Cerebellar cortex (tissue), 1 donor: ENCODE measurements at regions not wholly inside any gene's neighbourhood (a gene's known extent, or its start where the extent isn't known, plus 50 kb on each side); places are given as distances from the start of the nearest gene placed in this dataset.
"Not testable (repeated sequence)": the region's sequence is repeated elsewhere in the genome, so short reads cannot be mapped to it uniquely, and the experiment has no call there.

Experiments
- DNase-seq: peaks from one replicate; pipeline ENCODE4 v3.0.0-alpha.2; 2015; ENCODE audit warnings: low spot score

DNA sequence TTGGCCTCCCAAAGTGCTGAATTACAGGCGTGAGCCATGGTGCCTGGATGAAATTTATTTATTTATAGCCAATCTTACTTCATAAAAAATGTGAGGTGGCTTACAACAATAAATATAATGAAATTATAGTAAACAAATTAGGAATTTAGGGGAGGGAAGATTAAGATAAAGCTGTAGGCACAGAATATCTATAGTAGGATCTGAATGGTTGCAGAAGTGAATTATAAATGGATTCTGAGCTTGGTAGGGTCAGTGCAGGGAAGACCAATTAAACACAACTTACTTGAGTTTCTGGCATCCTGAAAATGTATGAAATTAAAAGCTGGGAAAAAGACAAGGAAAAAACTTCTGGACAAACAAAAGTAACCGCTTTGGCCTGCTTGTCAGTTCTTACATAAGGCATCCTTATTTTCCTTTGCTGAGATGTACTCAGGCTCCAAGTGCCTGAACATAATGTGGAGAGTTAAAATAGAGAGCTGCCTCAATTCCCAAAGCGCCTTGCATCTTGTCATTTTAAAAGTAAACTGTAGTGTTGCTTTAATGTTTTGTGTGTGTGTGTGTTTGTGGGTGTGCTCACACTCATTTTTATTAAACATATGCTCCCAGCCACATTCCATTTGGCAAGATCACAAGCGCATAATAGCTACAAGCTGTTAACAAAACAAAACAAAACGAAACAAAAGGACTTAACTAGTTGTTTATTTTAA, 247.3 kb downstream of the S1PR1 start:
- DNase-seq = no peak

DNA sequence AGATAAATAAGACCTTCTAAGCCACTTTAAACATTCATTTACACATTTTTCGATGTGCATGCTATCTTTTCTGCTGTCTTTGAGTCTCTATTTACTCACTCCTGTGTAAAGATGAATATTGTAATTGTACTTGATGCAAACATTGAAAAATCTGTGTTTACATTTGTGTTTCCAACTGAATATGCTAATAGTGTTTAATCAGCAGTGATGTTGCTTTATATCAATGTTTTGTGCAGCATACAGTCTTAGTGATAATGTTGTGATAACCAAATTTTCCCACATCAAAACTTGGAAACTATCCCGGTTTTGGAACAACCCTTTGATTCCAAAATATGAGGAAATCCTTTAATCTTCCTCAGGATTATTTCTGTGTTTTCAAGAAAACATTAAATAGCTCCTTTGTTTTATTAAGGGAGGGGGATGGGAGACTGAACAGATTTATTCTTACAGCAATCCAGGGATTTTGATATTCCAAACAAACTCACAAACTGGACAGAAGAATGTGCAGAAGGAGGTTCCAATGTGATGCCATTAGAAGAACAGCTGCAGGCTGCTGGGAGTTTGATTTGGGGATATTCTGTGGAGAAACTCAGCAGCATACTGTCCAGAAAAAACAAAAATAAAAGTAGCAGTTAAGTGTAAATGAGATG, 248.0 kb downstream of the S1PR1 start:
- no peak for DNase-seq

DNA sequence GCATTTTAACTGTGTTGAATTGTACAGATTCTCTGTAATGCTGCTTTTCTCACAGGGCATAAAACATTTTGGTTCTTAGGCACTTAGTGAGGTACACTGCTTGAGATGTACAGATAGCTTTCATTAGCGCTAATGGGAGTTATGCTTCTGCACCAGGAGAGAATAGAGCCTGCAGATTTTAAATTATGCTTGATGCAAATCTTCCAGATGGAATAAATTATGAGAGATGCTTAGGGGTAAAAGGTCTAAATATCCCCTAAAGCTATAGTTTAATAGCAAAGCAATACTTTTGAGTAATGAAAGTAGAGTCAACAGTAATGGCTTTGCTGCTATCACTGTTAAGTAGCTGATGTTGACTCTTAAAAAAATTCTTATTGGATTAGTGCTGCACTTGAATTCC, 248.9 kb downstream of the S1PR1 start:
- no peak for DNase-seq

DNA sequence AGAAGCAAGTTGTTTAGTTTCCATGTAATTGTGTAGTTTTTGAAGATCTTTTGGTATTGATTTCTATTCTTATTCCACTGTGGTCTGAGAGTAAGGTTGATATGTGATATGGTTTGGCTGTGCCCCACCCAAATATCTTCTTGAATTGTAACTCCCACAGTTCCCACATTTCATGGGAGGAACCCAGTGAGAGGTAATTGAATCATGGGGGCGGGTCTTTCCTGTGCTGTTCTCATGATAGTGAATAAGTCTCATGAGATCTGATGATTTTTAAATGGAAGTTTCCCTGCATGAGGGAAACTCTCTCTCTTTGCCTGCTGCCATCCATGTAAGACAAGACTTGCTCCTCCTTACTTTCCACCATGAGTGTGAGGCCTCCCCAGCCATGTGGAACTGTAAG, 255.3 kb downstream of the S1PR1 start:
- DNase-seq = not testable (repeated sequence)

DNA sequence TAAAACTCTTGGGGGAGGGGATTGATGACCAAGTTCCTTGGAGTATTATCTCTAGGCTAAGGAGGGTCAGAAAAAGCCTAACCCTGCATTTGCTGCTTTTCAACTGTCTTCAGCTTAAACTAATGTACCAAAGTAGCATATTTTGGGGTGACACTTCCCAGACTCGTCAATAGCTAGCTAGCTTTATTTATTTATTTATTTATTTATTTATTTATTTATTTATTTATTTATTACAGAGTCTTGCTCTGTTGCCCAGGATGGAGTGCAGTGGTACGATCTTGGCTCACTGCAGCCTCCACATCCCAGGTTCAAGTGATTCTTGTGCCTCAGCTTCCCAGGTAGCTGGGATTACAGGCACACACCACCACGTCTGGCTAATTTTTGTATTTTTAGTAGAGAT, 257.1 kb downstream of the S1PR1 start:
- DNase-seq = not testable (repeated sequence)

DNA sequence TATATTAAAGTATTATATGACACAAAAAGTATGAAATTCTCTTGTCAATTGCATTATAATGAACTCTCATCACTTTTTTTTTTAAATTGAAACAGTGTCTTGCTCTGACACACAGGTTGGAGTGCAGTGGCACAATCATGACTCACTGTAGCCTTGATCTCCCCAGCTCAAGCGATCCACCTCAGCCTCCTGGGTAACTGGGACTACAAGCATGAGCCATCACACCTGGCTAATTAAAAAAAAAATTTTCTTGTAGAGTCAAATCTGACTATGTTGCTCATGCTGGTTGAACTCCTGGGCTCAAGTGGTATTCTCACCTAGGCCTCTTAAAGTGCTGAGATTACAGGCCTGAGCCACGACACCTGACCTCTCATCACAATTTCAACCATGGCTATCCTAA, 259.3 kb downstream of the S1PR1 start:
- no peak for DNase-seq

DNA sequence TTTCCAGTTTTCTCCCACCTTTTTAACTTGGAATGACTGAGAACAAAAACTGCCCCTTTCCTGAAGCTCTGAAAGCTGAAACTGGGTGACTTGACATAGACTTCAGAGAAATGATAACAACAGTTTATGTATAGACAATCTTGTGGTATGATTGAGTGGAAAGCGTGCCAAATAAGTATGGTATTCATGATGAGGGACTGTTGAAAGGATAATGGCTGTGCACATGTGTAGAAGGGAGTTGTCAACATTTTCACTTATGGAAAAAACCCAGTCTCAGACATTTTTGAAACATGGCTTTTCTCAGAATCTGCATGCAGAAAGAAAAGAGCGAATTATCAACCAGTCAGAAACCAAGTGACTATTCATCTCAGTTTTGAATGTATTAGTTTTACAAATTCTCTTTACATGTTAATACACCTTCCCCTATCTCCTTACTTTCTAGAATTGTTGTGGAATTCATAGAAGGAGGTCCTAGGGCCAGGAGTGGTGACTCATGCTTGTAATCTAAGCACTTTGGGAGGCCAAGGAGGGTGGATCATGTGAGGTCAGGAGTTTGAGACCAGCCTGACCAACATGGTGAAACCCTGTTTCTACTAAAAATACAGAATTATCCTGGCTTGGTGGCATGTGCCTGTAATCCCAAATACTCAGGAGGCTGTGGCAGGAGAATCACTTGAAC, 261.2 kb downstream of the S1PR1 start:
- no peak for DNase-seq

DNA sequence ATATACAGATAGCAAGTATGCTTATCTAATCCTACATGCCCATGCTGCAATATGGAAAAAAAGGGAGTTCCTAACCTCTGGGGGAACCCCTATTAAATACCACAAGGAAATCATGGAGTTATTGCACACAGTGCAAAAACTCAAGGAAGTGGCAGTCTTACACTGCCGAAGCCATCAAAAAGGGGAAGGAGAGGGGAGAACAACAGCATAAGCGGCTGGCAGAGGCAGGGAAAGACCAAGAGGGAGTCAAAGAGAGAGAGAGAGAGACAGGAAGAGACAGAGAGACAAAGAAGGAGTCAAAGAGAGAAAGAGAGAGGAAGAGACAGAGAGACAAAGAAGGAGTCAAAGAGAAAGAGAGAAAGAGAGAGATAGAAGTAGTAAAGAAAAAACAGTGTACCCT, 267.3 kb downstream of the S1PR1 start:
- not testable (repeated sequence) for DNase-seq

DNA sequence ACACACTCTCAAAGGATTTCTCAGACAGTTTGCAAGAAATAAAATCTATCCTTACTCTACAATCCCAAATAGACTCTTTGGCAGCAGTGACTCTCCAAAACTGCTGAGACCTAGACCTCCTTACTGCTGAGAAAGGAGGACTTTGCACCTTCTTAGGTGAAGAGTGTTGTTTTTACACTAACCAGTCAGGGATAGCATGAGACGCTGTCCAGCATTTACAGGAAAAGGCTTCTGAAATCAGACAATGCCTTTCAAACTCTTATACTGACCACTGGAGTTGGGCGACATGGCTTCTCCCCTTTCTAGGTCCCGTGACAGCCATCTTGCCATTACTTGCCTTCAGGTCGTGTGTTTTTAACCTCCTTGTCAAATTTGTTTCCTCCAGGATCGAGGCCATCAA, 268.4 kb downstream of the S1PR1 start:
- not testable (repeated sequence) for DNase-seq

DNA sequence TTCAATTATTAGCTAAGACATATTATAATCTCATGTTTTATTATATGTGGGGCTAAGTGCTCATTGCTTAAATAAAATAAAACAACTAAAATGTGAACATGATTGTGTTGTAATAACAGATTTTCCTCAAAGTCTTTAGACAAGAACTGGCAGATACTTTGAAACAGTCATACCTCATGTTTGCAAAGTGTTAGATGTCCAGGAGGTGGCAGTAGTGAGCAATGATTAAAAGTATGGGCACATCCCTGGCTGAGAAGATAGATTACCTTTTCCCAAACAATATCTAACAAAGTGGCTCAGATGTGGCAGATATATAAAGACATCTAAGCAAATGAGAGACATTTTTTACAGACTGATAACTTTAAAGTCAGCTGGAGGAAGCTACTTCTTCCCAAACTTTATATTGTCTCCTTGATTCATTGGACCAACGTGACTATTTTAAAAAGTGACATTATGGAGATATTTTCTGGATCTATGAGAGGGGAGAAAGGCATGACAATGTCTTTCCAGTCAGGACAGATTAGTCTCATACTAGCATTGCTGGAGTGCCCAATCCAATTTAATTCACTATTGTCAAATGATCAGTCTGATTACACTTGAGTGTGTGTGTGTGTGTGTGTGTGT, 269.8 kb downstream of the S1PR1 start:
- DNase-seq = peak; percentile 61

DNA sequence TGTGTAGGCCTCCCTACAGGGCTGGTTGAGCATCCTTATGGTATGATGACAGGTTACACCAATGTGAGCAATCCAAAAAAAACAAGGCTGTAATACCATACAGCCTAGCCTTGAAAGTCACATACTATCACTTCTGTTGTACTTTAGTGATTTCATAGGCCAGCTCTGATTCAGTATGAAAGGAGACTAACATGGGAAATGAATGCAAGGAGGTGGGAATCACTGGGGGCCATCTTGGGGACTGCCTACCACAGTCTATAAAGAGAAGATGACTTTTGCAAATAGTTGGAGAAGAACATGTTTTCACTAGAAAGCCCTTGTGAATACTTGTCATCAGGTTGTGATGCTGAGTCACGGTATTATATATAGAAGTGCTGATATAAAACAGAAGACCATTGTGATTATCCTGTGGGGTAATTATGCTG, 270.7 kb downstream of the S1PR1 start:
- no peak for DNase-seq

DNA sequence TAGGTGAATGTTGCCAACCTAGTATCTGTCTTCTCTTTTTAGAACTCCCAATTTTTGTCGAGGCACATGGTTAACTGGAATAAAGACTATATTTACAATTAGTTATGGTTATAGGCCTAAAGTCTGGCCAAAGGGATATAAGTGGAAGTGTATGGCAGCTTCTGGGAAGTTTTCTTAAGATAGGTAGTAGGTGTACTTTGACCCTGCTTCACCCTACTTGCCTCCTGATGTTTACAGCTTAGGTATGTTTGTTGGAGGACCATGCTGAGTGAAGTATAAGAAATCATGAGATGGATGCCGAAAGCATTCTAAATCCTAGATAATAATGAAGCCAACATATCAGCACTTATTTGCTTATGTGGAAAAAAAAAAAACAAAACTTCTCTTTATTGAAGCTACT, 272.1 kb downstream of the S1PR1 start:
- DNase-seq = no peak

DNA sequence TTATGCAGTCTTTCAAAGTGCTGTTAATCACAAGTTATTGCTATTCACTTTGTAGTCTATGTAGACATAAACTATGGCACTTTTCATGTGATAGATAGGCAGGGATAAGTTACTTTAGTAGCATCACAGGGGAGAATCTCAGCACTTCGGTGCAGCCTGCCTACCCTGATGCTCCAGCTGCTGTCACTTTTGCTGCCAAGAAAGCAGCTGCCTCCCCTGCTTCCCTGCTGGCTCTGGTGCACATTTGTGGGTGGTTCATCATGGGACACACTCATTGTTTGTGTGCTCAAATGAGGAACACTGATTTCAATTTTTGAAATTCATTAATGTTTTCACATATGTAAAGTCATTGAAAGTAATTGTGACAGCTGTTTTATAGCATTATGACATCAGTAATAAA, 272.6 kb downstream of the S1PR1 start:
- no peak for DNase-seq

DNA sequence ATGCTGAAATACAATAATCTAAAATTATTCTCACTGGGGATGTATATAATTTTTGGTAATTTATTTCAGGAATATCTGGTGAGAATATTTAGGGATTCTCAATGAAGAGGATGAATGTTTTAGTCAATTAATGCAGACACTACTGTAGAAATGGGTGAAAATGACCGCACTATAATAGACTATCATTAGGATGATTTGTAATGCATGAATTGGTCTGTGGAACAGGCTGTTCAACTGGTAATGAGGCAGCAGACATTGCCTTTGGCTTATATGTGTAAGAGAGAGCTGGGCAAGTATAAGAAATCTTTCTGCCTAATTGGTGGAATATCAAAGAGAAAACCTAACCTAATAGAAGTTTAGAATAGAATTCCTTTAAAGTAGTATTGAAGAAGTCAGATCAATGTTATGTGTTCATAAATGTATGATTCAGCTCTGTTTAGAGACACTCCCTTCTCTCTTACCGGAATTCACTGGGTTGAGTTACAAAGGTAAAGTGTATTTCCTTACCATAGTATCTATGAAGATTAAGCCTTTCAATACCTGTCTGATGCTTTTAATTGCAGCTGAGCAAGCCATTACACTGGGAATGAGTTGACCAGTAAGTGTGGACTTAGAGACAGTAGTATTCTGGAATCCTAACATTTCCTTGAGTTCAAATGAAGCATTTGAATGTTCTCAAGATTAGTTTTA, 274.5 kb downstream of the S1PR1 start:
- no peak for DNase-seq

DNA sequence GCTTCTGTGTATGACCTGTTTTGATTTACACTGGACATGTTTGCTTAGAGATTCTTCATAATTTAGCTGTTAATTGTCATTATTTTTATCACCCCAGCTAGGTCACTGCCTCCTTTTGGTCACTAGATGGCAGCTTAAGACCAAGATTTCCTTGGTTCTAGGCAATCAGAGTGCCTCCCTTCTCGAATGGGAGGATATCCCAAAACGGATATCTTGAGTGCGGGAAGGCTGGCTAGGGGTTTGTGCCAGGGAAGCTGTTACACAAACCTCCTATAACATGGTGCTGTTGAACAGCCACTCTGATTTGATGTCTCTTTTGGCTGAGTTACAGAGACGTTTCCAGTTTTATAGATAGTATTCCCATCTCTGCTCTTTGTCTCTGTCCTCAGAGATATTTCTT, 283.5 kb downstream of the S1PR1 start:
- DNase-seq = peak; percentile 62

DNA sequence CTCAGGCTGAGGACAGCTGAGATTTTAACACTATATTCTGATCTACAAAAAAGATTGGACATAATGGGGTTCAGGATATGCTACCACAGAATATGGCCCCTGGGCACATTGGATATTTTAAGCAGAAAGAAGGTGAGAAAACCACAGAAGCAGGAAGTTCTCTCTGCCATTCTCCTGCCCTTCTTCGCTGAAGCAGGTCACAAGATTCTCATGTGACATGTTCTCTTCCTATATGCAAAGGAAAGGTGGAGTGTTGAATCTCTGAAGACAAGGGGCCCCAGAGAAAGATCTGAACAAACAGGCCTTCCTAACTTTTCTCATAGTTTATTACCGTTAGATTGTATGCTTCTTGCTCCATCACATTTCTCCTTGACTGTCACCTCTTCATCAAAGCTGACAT, 285.7 kb downstream of the S1PR1 start:
- no peak for DNase-seq

DNA sequence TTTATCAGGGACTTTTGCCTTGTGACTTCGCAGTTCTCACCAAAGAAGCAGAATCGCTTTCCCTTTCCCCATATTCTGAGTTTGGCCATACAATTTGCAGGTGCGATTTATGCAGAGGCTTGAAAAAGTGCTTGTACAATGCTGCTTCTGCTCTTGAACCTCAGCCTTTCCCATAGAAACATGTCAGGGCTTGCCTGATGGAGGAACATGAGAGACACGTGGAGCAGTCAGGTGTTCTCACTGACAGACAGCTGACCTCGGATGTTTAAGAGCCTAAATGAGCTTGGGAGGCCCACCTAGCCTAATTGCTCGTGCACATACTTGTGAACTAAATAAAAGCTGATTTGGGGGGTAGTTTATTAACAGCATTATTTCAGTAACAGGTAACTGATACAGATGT, 290.0 kb downstream of the S1PR1 start:
- no peak for DNase-seq

DNA sequence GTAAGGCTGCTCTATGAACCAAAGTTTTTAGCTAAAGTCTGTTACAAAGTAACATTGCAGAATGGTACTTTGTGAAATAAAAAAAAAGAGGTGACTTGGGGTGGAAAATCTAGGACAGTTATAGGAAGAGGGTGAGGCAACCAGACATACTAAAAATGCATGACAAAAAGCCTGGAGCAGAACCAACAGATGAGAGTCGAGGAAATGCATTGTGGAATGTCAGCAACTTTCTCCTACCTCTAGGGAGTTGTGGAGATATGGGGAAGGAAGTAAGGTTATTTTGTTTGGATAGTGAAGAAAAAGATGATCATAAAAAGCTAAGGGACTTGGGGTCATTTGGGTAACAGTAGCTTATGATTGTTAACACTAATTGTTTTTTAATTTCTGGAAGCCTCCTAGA, 295.6 kb downstream of the S1PR1 start:
- DNase-seq = no peak

DNA sequence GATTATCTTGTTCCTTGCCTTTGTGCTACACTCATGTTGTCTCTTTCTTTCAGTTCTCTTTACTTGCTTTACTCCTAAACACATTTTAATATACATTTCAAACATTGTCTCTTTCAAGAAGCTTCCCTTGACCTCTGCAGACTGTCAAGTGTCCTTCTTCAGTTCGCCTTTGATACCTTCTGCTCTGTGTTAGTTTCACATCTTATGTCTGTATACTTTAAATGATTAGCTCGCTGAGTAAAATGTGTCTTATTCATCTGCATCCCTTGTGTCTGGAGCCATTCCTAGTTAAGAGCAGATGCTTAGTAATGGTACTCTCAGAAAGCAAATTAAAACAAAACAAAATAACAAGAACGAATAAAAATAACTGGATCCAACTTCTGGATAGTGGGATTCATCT, 303.3 kb downstream of the S1PR1 start:
- no peak for DNase-seq

DNA sequence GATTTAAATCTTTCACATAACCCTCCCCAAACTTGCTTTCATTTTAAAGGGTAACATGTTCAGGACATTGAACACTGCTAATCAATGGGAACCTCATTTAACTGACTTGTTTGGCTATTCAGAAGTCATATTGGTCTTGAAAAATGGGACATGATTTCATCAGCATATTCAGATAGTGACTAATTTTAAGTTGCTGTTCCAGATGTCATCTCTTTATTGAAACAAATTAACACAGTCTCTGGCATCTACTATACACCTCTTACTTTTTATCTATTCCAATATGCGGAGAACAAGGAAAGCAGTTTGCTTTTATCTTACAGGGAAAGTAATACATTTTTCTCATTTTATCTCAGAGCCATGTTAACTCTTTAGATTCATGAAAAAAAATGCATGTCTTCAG, 310.1 kb downstream of the S1PR1 start:
- DNase-seq = no peak

DNA sequence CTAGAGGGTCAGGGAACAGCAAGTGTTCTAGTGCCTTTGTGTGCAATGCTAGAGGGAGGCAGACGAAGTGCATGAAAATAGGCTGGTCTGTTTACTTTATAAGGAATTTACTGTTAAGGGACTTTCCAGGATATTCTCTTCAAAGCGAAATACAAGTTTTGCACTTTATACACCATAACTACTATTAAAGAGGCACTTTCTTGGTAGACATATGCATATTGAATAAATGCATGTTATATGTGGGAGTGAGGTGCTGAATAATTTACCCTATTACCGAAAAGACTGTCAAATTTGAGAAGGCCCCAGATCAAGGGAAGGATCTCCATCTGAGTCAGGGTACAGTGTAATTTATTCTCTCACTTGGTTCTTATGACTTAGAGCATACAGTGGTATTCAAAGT, 310.5 kb downstream of the S1PR1 start:
- no peak for DNase-seq

DNA sequence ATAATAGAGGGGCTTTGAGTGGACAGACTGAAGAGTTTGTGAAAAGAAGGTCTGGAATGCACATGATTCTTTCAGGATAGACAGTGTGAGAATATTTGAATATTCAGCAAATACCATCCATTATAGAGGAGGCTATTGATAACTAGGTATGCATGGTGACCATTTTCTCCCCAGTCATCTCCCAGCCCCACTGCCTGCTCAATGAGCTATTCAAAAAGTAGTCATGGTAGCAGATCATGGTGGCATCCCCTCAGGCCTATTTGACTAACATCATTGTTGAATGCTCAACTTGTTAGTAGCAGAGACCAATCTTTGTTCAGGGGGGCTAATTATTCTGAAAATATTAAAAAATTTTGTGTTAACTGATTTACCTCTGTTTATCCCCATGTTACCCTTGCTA, 311.6 kb downstream of the S1PR1 start:
- DNase-seq = no peak
